Pancreas (tissue), 10 donors: ENCODE measurements at regions not wholly inside any gene's neighbourhood (a gene's known extent, or its start where the extent isn't known, plus 50 kb on each side); places are given as distances from the start of the nearest gene placed in this dataset.

Experiments
- ATAC-seq, 4 donors: fragments of 200-7000 bp; cut with Tn5 transposase; one replicate each; pipeline versions ENCODE4 v1.8.0 to v1.9.1; 2020; ENCODE audit warnings: mild to moderate bottlenecking in 4 of 4, moderate library complexity in 4 of 4
- DNase-seq, 6 donors: peaks; one replicate each; pipeline ENCODE4 v3.0.0-alpha.2; 2020
- FAIRE-seq: peaks from 2 replicates; lab custom pipeline; 2012; peaks lifted over from hg19 to GRCh38; lab: Jason Lieb, UNC
- H3K27ac ChIP-seq, 4 donors: fragments of 200-600 bp; sonication (generic); 1 replicate in 3 of 4; 2 replicates in 1 of 4; pipeline versions ENCODE4 v1.5.0 to v1.8.0; 2020
- H3K27me3 ChIP-seq, 4 donors: fragments of 200-600 bp; one replicate each; pipeline ENCODE4 v1.8.0; 2021
- H3K36me3 ChIP-seq, 3 donors: fragments of 200-600 bp; sonication (generic) in 1 of 3; one replicate each; pipeline versions ENCODE4 v1.5.0 to v1.8.0; 2020 to 2021
- H3K4me1 ChIP-seq, 3 donors: fragments of 200-600 bp; one replicate each; pipeline ENCODE4 v1.8.0; 2021
- H3K4me3 ChIP-seq, 4 donors: fragments of 200-600 bp; sonication (generic) in 2 of 4; one replicate each; pipeline versions ENCODE4 v1.5.0 to v1.8.0; 2020 to 2021
- H3K9me3 ChIP-seq, 4 donors: fragments of 200-600 bp; one replicate each; pipeline ENCODE4 v1.8.0; 2021
- WGBS, 2 donors: extraction: QIAGEN DNeasy Blood & Tissue Kit; methylation state at CpG; one replicate each; pipeline ENCODE4 v1.1.7; 2013; 5-methylcytosine and 5-hydroxymethylcytosine counted together
- intact Hi-C, 3 donors: fragments of 100-400 bp; cut with DNase I; formaldehyde crosslinking; loops; one replicate each; pipeline versions ENCODE4 v1.11.1 to v1.14.2; 2022
- TF ChIP-seq, protein P1 (sequence below), 4 donors: fragments of 200-600 bp; sonication (generic) in 3 of 4; IDR thresholded peaks; one replicate each; pipeline versions ENCODE4 v1.5.0 to v1.8.0; 2021; ENCODE audit warnings: antibody characterized with exemption in 4 of 4
- donor health status: healthy with polysubstance abuse.
- donor health status: DM: no; HTN: no; CAD: no; lungs with moderate emphysema.
- donor health status: DM: no; HTN: no; CAD: no.
- donor health status: control.
- donor health status: control.
- donor health status: Bipolar disorder and iron deficiency.
- donor health status: DM: yes; HTN: yes; CAD: no.
- donor health status: DM: no; HTN: no; CAD: no.
- donor health status: DM: no; HTN: no; CAD: no.
- donor health status: DM: yes; HTN: yes; CAD: no.

DNA sequence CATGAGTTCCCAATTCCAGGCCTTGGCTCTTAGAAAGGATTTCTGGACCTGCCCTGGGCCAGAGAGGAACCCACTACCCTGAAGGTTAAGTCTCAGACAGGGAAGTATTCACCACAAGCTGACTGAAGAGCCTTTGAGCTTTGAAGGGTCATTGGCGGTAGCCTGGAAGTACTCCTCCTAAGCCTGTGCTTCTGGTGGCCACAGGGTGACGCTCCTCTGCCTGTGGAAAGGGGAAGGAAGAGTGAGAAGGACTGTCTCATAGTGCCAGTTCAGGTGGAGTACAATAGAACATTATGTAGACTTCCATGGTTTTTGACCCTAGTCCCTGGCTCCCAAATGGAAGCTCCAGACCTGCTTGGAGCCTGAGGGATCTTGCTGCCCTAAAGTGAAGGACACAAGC is 1233.2 kb upstream of the CDH6 start:
- Histone ChIP-seq H3K27ac (no peak overlapping the region), H3K4me1 (no peaks in the 10 kb centered on the region), H3K36me3 (no peaks in the 10 kb centered on the region), H3K9me3 (no peaks in the 10 kb centered on the region), H3K4me3 (no peak overlapping the region), H3K27me3 (peaks cover 0 to 4% (median 0%) of the 10 kb centered on the region in 4 donors)
- no peak for ATAC-seq
- FAIRE-seq = no peak
- WGBS, 2 donors = 52 to 56% methylated on average over 2 of the region's 2 CpGs
- intact Hi-C loops = no loop called here
- DNase-seq = no peak
- TF ChIP-seq, protein P1, sequence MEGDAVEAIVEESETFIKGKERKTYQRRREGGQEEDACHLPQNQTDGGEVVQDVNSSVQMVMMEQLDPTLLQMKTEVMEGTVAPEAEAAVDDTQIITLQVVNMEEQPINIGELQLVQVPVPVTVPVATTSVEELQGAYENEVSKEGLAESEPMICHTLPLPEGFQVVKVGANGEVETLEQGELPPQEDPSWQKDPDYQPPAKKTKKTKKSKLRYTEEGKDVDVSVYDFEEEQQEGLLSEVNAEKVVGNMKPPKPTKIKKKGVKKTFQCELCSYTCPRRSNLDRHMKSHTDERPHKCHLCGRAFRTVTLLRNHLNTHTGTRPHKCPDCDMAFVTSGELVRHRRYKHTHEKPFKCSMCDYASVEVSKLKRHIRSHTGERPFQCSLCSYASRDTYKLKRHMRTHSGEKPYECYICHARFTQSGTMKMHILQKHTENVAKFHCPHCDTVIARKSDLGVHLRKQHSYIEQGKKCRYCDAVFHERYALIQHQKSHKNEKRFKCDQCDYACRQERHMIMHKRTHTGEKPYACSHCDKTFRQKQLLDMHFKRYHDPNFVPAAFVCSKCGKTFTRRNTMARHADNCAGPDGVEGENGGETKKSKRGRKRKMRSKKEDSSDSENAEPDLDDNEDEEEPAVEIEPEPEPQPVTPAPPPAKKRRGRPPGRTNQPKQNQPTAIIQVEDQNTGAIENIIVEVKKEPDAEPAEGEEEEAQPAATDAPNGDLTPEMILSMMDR (IDR thresholded peaks at IDR 0.05) = no peak

DNA sequence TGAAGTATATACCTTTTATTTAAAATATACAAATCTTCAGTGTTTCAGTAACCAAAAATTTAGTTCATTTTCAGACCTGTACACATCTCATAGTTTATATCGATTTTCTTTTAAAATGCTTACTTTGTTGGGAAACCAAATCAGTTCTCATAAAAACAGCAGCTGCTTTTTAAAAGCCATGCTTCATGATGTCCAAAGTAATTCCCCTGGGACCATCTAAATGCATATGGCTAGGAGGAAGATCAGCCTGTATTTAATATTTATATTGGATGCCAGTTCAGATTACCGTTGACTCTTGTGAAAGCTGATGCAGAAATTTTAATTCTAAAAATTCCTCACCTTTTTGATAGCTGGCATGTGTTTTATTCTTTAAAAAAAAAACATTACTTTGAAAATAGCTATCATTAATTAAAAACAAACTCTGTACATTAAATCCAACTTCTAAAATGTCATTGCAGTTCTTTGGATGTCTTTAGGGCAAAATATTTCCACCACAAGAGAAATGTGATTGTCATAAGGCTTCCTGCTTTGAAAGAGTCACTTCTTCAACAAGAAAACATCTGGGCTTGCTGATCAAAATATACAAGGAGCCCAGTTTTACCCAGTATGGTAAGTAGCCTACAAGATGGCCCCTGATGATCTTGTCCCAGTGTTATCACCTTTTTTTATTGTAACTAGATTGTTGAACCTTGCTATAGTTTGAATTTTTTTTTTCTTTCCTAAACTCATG is 1242.9 kb upstream of the CDH6 start:
- DNase-seq (no peak), FAIRE-seq (no peak), ATAC-seq (no peak)
- Histone ChIP-seq H3K36me3 (no peaks in the 10 kb centered on the region), H3K9me3 (no peaks in the 10 kb centered on the region), H3K27ac (no peak overlapping the region), H3K4me1 (no peaks in the 10 kb centered on the region), H3K27me3 (no peaks in the 10 kb centered on the region), H3K4me3 (no peak overlapping the region)
- 45 to 69% methylated on average over 2 of the region's 2 CpGs for WGBS, 2 donors
- intact Hi-C loops = no loop called here
- TF ChIP-seq, protein P1 (IDR thresholded peaks at IDR 0.05) = no peak

DNA sequence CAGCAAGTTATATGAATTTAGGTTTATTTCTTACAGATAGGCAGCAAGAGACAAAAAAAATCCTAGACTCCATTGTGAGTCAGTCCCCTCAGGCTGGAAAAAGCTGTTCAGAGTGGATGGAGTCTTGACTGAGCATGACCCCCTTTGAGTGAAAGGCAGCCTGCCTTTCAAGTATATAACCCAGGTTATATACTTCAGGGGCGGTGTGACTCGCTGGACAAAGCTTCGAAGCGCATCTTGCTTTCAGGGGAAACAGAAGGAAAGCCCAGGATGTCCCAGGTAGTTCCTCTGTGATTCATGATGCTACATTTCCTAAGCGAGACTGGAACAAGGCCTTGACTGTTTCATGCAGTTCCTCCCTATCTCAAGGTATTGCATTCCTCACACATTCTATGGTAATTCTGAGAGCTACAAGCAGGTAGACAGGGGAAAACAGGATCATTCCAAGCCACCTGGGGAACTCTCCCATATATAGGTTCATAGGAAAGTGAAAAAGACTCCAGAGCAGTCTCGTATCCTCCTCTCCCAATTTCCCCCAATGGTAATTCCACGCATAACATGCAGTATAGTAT is 1244.1 kb upstream of the CDH6 start:
- no peaks in the 10 kb centered on the region for H3K27me3 ChIP-seq
- FAIRE-seq (no peak), ATAC-seq (no peak), DNase-seq (no peak)
- intact Hi-C loops = no loop called here
- WGBS, 2 donors = 65 to 73% methylated on average over 7 of the region's 7 CpGs
- no peaks in the 10 kb centered on the region for H3K9me3 ChIP-seq
- H3K4me1 ChIP-seq = no peaks in the 10 kb centered on the region
- TF ChIP-seq, protein P1 (IDR thresholded peaks at IDR 0.05) = no peak
- H3K27ac ChIP-seq = no peak overlapping the region
- H3K36me3 ChIP-seq = no peaks in the 10 kb centered on the region
- no peak overlapping the region for H3K4me3 ChIP-seq

DNA sequence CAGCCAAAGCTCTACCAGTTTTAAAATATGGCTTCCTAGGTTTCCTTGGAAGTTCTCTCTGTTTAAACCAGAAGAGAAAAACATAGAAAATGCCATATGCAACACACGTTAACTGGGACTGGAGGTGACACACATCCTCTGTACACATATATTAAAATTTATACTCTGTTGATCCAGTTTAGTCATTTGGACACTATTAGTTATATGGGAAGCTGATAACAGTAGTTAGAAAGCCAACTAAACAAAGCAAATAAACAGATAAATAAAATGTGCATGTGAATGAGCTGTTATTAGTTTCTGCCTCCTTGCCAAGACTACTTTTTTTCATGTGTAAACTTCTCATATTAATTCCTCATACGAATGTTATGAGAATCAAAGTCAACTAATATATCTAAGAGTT is 1249.2 kb upstream of the CDH6 start:
- H3K9me3 ChIP-seq = no peaks in the 10 kb centered on the region
- TF ChIP-seq, protein P1 (IDR thresholded peaks at IDR 0.05) = no peak
- ATAC-seq (no peak), DNase-seq (no peak), FAIRE-seq (no peak)
- no peak overlapping the region for H3K27ac ChIP-seq
- no peaks in the 10 kb centered on the region for H3K4me1 ChIP-seq
- intact Hi-C loops = no loop called here
- H3K36me3 ChIP-seq = no peaks in the 10 kb centered on the region
- 57 to 63% methylated on average over 2 of the region's 2 CpGs for WGBS, 2 donors
- H3K27me3 ChIP-seq = no peaks in the 10 kb centered on the region
- no peak overlapping the region for H3K4me3 ChIP-seq

DNA sequence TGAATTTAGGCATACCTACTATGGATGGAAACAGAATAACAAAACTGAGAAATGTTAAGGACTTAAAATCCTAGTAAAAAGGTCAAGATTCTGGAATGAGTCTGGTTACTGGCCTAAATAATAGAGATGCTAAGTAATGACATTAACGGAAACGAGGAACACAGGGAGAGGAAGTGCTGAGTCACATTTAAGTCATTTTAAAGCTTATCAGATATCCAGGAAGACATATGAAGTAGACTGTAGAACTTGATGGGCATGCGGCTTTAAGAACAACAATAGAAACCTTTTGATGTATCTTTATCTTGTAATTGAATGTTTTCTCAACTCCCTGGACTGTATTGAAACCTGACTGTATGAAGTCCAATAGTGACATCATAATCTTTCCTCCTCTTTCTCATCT is 1251.4 kb upstream of the CDH6 start:
- Histone ChIP-seq H3K27ac (no peak overlapping the region), H3K9me3 (no peaks in the 10 kb centered on the region), H3K36me3 (no peaks in the 10 kb centered on the region), H3K27me3 (no peaks in the 10 kb centered on the region), H3K4me3 (no peak overlapping the region), H3K4me1 (no peaks in the 10 kb centered on the region)
- no peak for DNase-seq
- FAIRE-seq = no peak
- 56 to 65% methylated on average over 3 of the region's 3 CpGs for WGBS, 2 donors
- TF ChIP-seq, protein P1 (IDR thresholded peaks at IDR 0.05) = no peak
- no peak for ATAC-seq
- intact Hi-C loops = no loop called here
